Dedifferentiated amniotic fluid mesenchymal stem cell (primary cell): ENCODE measurements at regions not wholly inside any gene's neighbourhood (a gene's known extent, or its start where the extent isn't known, plus 50 kb on each side); places are given as distances from the start of the nearest gene placed in this dataset.
A peak's percentile ranks its signal among the peaks of the same experiment; 100 is the strongest.

ENCODE experiments used
- DNase-seq: peaks from one replicate; pipeline ENCODE4 v3.0.0-alpha.2; 2016; ENCODE audit errors: extremely low spot score

DNA sequence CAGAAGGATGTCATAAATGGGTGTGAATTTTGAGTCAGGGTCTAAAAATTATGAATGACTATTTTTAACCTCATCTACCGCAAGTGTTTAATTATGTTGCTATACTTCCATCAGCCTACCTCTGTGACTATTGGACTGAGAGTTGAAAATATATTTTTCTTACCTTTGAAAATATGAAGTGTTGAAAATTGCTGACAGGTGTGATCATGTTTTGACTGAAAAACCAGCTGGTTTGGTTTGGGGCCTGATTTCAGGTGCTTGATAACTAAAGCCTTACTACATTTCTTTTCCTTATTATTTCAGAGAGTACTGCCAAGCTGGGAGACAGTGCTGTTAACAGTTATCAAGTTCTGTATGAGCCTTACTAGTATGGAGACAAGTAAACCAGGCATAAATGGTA, 107.2 kb upstream of the DUSP10 start:
- no peak for DNase-seq

DNA sequence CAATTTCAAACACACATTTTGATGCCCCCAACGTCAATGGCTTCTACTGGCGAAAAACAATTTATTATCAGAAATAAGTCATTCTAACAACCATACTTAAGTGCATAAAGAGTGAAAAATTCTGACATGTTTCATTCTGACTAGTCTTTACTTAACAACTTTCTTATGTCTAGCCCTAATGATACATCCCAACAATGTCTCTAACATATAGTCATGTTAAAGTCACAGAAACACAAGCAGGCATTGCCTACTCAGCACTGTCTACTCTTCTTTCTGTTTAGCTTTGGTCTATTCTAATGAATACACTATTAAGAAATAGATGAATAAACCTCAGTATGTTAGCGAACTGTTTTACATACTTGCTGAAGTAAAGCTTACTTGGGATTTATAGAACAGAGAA, 105.8 kb upstream of the DUSP10 start:
- no peak for DNase-seq

DNA sequence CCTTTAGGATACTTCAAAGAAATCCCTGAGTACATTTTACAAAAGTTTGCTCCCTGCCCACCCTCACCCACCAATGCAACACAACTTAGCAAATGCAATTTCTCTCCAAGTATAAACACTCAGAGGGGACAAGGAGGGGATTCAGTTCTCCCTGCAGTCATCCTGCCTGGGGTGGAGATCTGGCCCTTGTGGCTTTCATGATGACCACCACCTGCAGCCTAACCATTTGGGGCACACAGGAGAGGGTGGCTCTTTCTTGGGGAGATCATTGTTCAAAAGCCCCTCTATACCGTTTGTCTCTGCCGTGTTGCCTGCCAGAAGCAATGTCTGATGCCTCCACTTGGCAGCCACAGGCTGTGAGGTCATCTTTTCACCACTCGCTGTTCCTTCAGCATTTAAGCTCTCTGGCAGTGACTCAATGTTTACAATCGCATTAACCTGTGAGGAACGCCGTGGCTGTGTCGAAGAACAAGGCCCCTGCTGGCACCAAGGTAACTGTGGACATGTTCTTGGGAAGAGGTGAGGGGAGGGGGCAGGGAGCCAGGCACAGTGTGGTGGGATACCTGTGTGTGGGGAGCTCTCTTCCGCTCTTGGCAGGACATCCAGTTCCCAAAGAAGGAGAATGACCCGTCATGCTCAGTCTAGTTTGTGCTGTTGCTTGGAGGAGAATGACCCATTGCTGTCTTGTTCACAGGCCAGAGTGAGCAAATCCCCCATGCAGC, 103.9 kb upstream of the DUSP10 start:
- peak; percentile 49 for DNase-seq

GRCh38 chr1:221841983-221842335, 100.1 kb upstream of the DUSP10 start:
- DNase-seq = no peak

DNA sequence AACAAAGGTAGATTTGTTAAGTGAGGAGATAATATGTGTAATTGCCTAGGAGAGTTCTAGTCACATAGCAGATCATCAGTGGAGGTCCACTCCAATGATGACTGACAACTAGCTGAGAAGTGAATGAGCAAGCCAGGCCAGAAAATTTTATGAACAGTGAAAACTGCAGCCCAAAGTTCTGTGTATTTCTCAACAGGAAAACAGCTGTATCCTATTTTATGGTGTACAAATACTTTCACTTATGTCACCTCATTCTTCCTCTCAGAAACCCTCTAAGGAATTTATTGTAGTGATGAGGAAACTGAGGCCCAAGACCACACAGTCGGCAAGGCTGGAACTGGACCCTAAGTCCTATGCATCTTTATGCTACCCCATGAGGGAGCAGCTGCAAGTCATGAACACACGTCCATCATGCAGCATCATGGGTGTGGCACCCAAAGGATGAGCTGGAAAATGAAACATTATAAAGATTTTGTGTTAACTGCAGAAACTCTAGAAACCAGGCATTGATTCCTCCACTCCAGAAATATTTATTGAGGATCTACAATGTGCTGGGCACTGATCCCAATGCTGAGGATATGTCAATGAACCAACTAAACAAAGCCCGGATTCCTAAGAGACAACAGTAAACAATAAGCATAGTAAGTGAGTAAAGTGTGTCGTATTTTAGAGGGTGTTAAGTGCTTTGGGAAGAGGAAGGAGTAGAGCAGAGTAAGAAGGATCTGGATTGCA, 99.5 kb upstream of the DUSP10 start:
- no peak for DNase-seq

DNA sequence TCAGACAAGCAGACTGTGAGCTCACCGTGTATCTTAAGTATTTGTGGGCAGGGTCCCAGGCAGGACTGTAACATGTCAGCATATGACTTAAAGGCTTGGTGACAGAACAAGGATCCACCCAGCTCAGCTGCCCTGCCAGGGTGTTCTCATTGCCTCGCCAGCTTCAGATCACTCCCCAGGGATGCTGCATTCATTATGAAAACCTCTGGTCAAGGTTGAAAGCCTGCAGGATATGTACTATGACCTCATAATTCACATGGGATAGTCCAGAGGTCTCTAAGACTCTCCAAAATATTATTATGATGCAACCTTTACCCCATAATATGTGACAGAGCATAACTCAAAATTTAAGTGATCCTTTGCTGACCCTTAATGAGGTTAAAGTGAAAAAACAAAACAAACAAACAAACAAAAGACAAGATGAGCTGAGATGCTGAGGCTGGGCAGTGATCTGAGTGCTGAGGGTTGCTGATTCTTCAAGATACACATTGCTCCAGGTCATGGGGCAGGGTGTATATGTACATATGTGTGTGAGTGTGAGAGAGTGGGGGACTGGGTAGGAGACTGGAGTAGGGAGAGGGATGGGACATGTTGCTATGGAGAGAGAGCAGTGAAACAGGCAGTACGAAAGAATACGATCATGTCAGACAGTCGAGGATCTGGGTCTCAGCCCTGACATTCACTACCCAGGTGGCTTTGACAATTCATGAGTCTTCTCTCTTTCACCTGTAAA, 98.8 kb upstream of the DUSP10 start:
- DNase-seq = peak; percentile 72

DNA sequence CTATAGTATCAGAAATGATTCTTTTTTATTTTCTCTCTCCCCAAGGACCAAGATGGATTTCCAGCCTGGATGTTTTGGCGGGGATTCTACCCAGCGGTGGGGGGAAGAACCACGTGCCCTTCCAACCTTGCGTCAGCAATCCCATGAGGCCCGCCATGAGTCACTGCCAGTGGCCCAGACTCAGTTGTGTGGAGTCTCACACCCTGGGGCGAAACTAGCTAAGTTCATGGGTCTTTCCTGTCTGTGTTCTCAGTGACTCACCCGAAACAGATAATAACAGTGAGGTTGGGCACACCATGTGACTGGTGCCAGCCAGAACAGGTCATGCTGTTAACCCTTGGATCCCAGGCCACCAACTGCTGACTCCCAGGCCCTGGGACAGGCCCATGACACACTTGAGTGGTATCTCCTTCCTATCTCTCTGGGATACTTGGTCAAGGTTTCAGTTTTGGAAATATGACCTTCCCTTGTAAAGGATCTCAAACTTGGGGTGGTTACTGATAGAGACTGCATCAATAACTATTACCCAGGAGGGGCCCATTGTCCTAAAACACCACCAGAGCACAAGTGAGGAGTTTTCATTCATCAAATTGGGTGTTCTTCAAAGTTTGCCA, 98.0 kb upstream of the DUSP10 start:
- DNase-seq = peak; percentile 55

DNA sequence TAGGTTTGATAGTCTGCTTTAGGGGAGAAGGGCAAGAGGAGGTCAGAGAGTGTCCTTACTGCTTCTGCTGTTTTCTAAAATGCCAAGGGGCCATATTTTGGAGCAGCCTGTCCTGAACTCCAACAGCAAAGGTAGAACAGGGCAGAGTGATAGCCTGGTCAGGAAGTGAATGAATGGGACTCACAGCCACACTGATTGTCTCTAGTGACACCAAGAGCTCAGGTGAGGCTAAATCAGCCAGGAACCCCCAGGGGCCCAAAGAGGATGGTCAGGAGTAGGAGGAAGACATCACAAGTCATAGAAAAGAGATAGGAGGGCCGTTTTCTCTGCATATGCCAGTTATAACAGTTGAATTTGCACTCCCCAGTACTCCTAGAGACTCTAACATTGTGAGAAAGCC, 97.4 kb upstream of the DUSP10 start:
- no peak for DNase-seq

GRCh38 chr1:221837896-221838295, 96.0 kb upstream of the DUSP10 start:
- no peak for DNase-seq

- DNase-seq = no peak
These were observed 93.0 kb upstream of the DUSP10 start for GRCh38 chr1:221834698-221835513.

DNA sequence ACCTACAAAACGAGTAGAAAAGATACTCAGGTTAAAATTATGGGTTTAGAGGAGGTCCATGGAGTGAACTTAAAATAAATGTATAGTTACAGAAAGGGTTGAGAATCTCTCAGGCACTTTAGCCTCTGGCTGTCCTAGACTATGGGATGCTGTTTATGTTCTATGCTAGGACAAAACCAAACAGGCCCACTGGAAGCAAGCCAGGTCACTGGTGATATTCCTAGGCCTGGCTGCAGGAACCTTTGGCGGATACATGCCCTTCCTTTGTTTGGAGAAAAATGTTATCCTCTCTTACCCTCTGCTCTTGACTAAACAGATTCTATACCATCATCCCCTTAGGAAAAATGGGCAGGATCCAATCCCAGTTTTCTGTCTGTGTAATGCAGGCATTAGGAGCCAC, 90.7 kb upstream of the DUSP10 start:
- no peak for DNase-seq

GRCh38 chr1:221832151-221832550, 90.3 kb upstream of the DUSP10 start:
- no peak for DNase-seq

DNA sequence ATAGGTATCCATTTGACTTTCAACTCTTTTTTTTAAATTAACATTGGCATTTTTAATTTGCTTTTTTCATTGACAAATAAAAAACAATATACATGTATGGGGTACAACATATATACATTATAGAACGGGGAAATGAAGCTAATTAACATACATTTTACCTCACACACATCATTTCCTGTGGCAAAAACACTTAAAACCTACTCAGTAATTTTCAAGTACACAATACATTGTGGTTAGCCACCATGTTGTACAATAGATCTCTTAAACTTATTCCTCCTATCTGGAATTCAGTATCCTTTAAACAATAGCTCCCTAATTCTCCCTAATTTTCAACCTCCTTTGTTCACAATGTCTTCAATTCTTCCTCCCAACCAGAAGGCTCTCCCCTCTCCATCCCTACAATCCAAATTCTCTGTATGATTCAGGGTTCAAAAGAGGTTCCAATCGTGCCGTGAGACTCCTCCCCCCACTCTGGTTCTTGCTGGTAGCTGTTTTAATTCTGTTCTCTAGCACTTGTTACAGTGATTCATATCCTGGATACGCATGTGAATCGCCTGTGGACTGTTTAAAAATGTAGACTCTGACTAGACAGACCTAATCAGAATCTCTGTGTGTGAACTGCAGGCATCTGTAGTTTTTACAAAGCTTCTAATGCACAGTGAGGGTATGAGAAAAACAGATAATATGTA, 87.6 kb upstream of the DUSP10 start:
- peak; percentile 76 for DNase-seq

DNA sequence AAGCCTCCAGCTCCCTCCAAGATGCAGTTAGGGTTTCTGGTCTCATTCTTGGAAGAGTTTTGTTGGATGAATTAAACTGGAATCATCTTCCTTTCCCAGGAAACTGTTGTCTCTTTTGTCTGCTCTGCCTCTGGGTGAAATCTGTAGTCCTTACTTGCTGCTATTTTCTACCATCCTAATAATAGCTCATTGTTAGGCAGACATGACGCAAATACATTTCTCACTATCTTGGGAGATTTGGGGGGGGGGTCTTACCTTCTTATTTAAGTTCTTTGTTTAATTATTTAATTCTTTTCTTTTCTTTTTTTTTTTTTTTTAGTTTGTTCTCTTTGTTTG, 85.4 kb upstream of the DUSP10 start:
- DNase-seq = no peak

- no peak for DNase-seq
These were observed 83.0 kb upstream of the DUSP10 start for GRCh38 chr1:221824909-221825308.

- DNase-seq = no peak
These were observed 82.1 kb upstream of the DUSP10 start for GRCh38 chr1:221824025-221824424.

GRCh38 chr1:221823561-221823960, 81.7 kb upstream of the DUSP10 start:
- DNase-seq = no peak

DNA sequence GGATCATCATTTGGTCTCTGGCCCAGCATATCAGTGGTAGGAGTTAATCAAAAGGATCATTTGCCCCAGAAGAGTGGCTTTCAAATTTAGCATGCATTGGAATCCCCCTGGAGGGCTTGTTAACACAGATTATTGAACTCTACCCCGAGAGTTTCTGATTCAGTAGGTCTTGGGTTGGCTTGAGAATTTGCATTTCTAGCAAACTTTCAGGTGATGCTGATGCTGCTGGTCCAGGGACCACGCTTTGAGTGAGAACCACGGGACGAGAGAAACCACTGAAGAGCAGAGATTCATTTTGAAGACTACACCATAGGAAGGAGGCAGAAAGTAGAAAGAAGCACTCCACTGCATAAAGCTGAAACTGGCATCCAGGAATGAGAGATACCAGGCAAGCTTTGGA, 81.3 kb upstream of the DUSP10 start:
- no peak for DNase-seq

DNA sequence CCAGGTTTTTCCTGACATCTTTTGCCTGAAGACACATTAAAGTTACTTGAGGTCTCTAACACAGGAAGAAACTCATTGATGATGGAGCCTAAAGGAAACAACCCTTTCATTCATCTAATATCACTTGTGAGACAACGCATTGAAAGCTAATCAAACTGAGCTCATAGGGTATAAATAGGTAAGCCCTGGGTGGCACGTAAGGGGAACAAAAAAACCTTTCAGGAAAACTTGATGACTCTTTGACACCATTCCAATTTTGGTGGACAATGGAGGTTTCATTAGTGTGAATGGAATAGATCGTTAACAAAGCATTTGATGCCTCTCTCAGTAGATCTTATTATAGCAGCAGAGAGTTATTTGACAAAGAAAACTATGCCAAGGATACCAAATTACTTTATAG, 80.7 kb upstream of the DUSP10 start:
- DNase-seq = no peak

DNA sequence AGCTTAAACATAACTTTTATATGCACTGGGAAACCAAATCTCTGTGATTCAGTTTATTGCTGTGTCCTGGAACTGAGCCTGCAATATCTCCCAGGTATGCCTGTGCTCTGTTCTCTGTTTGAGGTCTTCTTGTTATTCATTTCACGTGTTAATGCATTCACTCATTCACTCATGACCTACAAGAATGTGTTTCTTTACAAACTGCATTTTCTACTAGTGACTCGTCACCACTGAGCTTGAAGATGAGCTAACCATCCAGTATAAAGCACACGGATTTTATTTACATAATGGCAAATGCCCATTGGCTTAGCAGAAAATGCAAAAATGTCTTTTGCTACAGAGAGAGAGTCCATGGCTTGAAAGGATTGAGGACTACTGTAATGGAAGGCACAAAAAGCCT, 75.0 kb upstream of the DUSP10 start:
- DNase-seq = peak; percentile 59

DNA sequence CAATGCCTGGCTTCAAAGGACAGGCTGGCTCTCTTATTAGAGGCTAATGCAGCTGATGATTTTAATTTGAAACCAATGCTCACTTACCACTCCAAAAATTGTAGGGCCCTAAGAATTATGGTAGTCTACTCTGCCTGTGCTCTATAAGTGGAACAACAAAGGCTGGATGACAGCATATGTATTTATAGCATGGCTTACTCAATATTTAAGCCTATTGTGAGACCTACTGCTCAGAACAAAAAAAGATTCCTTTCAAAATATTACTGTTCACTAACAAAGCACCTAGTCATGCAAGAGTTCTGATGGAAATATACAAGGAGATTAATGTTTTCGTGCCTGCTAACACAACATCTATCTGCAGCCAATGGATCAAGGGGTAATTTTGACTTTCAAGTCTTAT, 73.8 kb upstream of the DUSP10 start:
- DNase-seq = no peak
